ENCODE measurements at regions not wholly inside any gene's neighbourhood (a gene's known extent, or its start where the extent isn't known, plus 50 kb on each side); places are given as distances from the start of the nearest gene placed in this dataset.
A peak's percentile ranks its signal among the peaks of the same experiment; 100 is the strongest.

DNA sequence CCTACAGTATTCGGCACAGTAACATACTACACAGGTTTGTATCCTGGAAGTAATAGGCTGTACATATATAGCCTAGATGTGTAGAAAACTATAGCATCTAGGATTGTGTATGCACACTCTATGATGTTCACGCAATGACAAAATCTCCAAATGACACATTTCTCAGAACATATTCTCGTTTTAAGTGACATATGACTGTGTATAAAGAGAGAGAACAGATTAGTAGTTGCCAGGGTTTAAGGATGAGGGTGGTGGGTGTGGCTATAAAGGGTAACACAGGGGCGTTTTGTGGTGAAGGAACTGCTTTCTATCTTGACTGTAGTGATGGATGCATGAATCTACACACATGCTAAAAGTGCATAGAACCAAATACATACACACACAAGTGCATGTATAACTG lies 101.2 kb downstream of the ARL4A start:
- H3K4me3 ChIP-seq, result no peak overlapping the region
- WGBS, 10 experiments, result 30 to 100% (median 67%) methylated on average over 1 to 4 of the region's 4 CpGs; no CpG with 5 or more reads in 1 of the 10 experiments
- ATAC-seq (replicated peaks in 6 of 8), result no peak
- H3K4me1 ChIP-seq (replicated peaks in 1 of 2), result no peaks in the 10 kb centered on the region
- H3K27ac ChIP-seq, result no peak overlapping the region
- in situ Hi-C loops (cut with MboI; ENCODE audit: low pct_unique_long_range_greater_than_20kb in 2 of 9, low sequenced_read_pairs in 9 of 9, unreplicated experiment in 9 of 9), result no loop called here

- in situ Hi-C loops (cut with MboI; ENCODE audit: low pct_unique_long_range_greater_than_20kb in 2 of 9, low sequenced_read_pairs in 9 of 9, unreplicated experiment in 9 of 9), result no loop called here
- Histone ChIP-seq H3K4me1 (replicated peaks in 1 of 2) (peaks cover 0 to 3% of the 10 kb centered on the region in 2 donors), H3K4me3 (no peak overlapping the region), H3K27ac (no peak overlapping the region)
- ATAC-seq (replicated peaks in 6 of 8), result no peak
- WGBS, 10 experiments, result 80 to 100% (median 94%) methylated on average over 1 to 3 of the region's 3 CpGs; no CpG with 5 or more reads in 3 of the 10 experiments
These were observed 107.4 kb downstream of the ARL4A start for GRCh38 chr7:12794722-12795302.

- H3K4me1 ChIP-seq (replicated peaks in 1 of 2), result peaks cover 0 to 3% of the 10 kb centered on the region in 2 donors
- no peak overlapping the region for H3K4me3 ChIP-seq
- in situ Hi-C loops (cut with MboI; ENCODE audit: low pct_unique_long_range_greater_than_20kb in 2 of 9, low sequenced_read_pairs in 9 of 9, unreplicated experiment in 9 of 9), result no loop called here
- H3K27ac ChIP-seq, result no peak overlapping the region
- ATAC-seq (replicated peaks in 6 of 8), result peak in 1 of 8 experiments; percentile 49
- WGBS, 10 experiments, result 40 to 80% (median 60%) methylated on average over 1 to 2 of the region's 4 CpGs; no CpG with 5 or more reads in 1 of the 10 experiments
These were observed 109.1 kb downstream of the ARL4A start for GRCh38 chr7:12796397-12797127.

DNA sequence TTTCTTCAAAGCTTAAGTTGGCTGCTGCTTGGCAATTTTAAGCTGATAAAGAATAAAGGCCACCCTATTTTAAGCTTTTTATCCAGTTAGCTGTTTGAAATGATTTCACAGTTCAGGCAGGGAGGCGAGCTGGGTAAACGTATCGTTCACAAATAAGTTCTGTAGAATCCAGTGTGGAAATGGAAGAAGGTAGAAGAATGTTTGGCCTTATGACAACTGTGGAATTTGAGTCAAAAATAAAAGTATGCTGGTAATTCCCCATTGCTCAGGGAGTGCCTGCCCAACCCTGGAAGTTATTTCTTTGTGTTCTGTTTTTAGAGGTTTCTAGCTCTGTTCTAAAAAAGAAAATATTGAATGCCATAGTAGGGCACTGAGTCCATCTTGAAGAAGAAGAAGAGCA lies 113.1 kb downstream of the ARL4A start:
- WGBS, 10 experiments, result 93 to 100% (median 98%) methylated on average over 1 to 3 of the region's 3 CpGs; no CpG with 5 or more reads in 2 of the 10 experiments
- in situ Hi-C loops (cut with MboI; ENCODE audit: low pct_unique_long_range_greater_than_20kb in 2 of 9, low sequenced_read_pairs in 9 of 9, unreplicated experiment in 9 of 9), result no loop called here
- Histone ChIP-seq H3K4me3 (no peak overlapping the region), H3K27ac (no peak overlapping the region), H3K4me1 (replicated peaks in 1 of 2) (peaks cover 3 to 5% of the 10 kb centered on the region in 2 donors)
- ATAC-seq (replicated peaks in 6 of 8), result no peak

- no peak for ATAC-seq (replicated peaks in 6 of 8)
- in situ Hi-C loops (cut with MboI; ENCODE audit: low pct_unique_long_range_greater_than_20kb in 2 of 9, low sequenced_read_pairs in 9 of 9, unreplicated experiment in 9 of 9), result no loop called here
- H3K4me1 ChIP-seq (replicated peaks in 1 of 2), result peaks cover 7 to 11% of the 10 kb centered on the region in 2 donors
- H3K4me3 ChIP-seq, result no peak overlapping the region
- no peak overlapping the region for H3K27ac ChIP-seq
- WGBS, 10 experiments, result 40 to 93% (median 85%) methylated on average over 1 to 4 of the region's 4 CpGs; no CpG with 5 or more reads in 4 of the 10 experiments
These were observed 113.7 kb downstream of the ARL4A start for GRCh38 chr7:12801107-12801506.

- Histone ChIP-seq H3K27ac (no peak overlapping the region), H3K4me3 (no peak overlapping the region), H3K4me1 (replicated peaks in 1 of 2) (peaks cover 7 to 11% of the 10 kb centered on the region in 2 donors)
- 57 to 100% (median 100%) methylated on average over 1 to 2 of the region's 2 CpGs; no CpG with 5 or more reads in 5 of the 10 experiments for WGBS, 10 experiments
- no peak for ATAC-seq (replicated peaks in 6 of 8)
- in situ Hi-C loops (cut with MboI; ENCODE audit: low pct_unique_long_range_greater_than_20kb in 2 of 9, low sequenced_read_pairs in 9 of 9, unreplicated experiment in 9 of 9), result no loop called here
These were observed 114.6 kb downstream of the ARL4A start for GRCh38 chr7:12802070-12802469.

DNA sequence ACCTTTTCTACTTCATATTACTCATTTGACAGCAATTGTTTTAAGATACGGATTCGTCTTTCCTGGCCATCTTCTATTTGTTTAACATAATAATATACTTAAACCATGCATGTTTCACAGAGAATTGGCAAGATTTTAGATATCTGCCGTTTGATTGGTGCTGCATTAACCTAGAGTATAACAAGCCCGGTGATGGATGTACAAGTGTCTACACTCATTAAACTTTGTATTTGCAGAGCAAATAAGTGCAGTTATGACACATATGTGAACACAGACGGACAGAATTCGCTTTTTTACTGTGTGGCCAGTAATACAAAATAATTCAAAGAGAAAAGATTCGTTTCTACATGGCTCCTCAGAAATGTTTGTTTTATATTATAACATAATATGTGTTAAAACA lies 116.1 kb downstream of the ARL4A start:
- in situ Hi-C loops (cut with MboI; ENCODE audit: low pct_unique_long_range_greater_than_20kb in 2 of 9, low sequenced_read_pairs in 9 of 9, unreplicated experiment in 9 of 9), result no loop called here
- Histone ChIP-seq H3K4me3 (no peak overlapping the region), H3K27ac (no peak overlapping the region), H3K4me1 (replicated peaks in 1 of 2) (peaks cover 4 to 11% of the 10 kb centered on the region in 2 donors)
- WGBS, 10 experiments, result 53 to 100% (median 84%) methylated on average over 1 to 7 of the region's 7 CpGs
- ATAC-seq (replicated peaks in 6 of 8), result no peak

DNA sequence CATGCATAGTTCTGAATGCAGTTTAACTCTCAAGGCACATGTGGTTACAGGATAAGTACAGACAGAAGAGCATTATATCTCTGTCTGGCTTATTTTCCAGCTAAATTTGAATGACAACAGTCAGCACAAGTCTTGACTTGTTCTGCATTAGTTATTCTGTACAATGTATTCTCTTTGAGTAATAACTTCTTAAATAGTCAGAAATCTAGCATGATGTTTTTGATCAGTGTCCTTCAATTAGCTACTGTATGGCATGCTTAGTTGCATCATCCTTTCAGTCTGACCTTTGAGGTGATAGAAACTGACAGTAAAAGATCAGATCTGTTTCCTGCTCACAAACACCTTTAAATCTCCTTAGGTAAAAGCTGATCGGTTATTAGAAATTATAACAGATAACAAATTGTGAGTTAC lies 118.1 kb downstream of the ARL4A start:
- Histone ChIP-seq H3K27ac (no peak overlapping the region), H3K4me3 (no peak overlapping the region), H3K4me1 (replicated peaks in 1 of 2) (peaks cover 4 to 11% of the 10 kb centered on the region in 2 donors)
- in situ Hi-C loops (cut with MboI; ENCODE audit: low pct_unique_long_range_greater_than_20kb in 2 of 9, low sequenced_read_pairs in 9 of 9, unreplicated experiment in 9 of 9), result no loop called here
- peak in 3 of 8 experiments; percentile 27 to 31 (median 29) for ATAC-seq (replicated peaks in 6 of 8)
- 13 to 100% (median 85%) methylated on average over 1 of the region's 1 CpG; no CpG with 5 or more reads in 2 of the 10 experiments for WGBS, 10 experiments

DNA sequence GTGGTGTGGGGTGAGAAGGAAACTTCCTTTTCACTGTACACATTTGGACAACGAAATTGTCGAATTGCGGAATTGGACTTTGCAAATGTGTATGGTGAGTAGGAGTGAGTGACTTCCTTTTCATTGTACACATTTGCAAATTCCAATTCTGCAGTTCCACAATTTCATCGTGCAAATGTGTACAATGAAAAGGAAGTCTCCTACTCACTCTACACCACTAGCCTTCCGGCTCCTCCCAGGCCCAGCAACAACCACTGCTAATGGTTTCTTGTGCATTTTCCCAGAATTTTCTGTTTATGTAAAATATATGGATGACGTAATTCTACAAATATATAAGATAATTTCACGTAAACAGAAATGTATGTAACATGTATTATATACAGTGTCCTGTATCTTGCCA lies 118.5 kb downstream of the ARL4A start:
- 3 to 90% (median 70%) methylated on average over 2 to 7 of the region's 7 CpGs for WGBS, 10 experiments
- no peak overlapping the region for H3K4me3 ChIP-seq
- in situ Hi-C loops (cut with MboI; ENCODE audit: low pct_unique_long_range_greater_than_20kb in 2 of 9, low sequenced_read_pairs in 9 of 9, unreplicated experiment in 9 of 9), result no loop called here
- peaks cover 4 to 11% of the 10 kb centered on the region in 2 donors for H3K4me1 ChIP-seq (replicated peaks in 1 of 2)
- ATAC-seq (replicated peaks in 6 of 8), result peak in 2 of 8 experiments; percentile 13 to 36
- no peak overlapping the region for H3K27ac ChIP-seq

GRCh38 chr7:12809476-12809875 lies 122.0 kb downstream of the ARL4A start:
- WGBS, 10 experiments, result 0 to 59% (median 31%) methylated on average over 1 to 5 of the region's 5 CpGs; no CpG with 5 or more reads in 2 of the 10 experiments
- H3K27ac ChIP-seq, result no peak overlapping the region
- in situ Hi-C loops (cut with MboI; ENCODE audit: low pct_unique_long_range_greater_than_20kb in 2 of 9, low sequenced_read_pairs in 9 of 9, unreplicated experiment in 9 of 9), result no loop called here

DNA sequence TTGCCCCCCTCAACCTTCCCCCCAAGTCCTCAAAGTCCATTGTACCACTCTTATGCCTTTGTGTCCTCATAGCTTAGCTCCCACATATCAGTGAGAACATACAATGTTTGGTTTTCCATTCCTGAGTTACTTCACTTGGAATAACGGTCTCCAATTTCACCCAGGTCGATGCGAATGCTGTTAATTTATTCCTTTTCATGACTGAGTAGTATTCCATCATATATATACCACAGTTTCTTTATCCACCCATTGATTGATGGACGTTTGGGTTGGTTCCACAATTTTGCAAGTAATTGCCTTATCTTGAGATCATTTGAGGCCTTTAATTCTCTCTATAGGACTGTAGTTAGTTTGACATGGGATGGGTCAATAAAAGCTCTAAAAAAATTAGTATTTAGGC lies 124.7 kb downstream of the ARL4A start:
- H3K4me3 ChIP-seq, result no peak overlapping the region
- no peaks in the 10 kb centered on the region for H3K4me1 ChIP-seq (replicated peaks in 1 of 2)
- no peak overlapping the region for H3K27ac ChIP-seq
- 17 to 90% (median 65%) methylated on average over 1 to 4 of the region's 4 CpGs; no CpG with 5 or more reads in 1 of the 10 experiments for WGBS, 10 experiments
- in situ Hi-C loops (cut with MboI; ENCODE audit: low pct_unique_long_range_greater_than_20kb in 2 of 9, low sequenced_read_pairs in 9 of 9, unreplicated experiment in 9 of 9), result no loop called here
- ATAC-seq (replicated peaks in 6 of 8), result no peak

More at GRCh38 chr7:12809476-12809875, 122.0 kb downstream of the ARL4A start:
- ATAC-seq (replicated peaks in 6 of 8), result peak in 2 of 8 experiments; percentile 25 to 50
- H3K4me3 ChIP-seq, result no peak overlapping the region
- H3K4me1 ChIP-seq (replicated peaks in 1 of 2), result peaks cover 4 to 11% of the 10 kb centered on the region in 2 donors

- H3K4me3 ChIP-seq, result no peak overlapping the region
- WGBS, 10 experiments, result 38 to 100% (median 87%) methylated on average over 1 to 2 of the region's 2 CpGs; no CpG with 5 or more reads in 4 of the 10 experiments
- in situ Hi-C loops (cut with MboI; ENCODE audit: low pct_unique_long_range_greater_than_20kb in 2 of 9, low sequenced_read_pairs in 9 of 9, unreplicated experiment in 9 of 9), result no loop called here
- H3K27ac ChIP-seq, result no peak overlapping the region
- ATAC-seq (replicated peaks in 6 of 8), result no peak
- no peaks in the 10 kb centered on the region for H3K4me1 ChIP-seq (replicated peaks in 1 of 2)
These were observed 126.7 kb downstream of the ARL4A start for GRCh38 chr7:12814107-12814506.

GRCh38 chr7:12814828-12815227 lies 127.4 kb downstream of the ARL4A start:
- Histone ChIP-seq H3K27ac (no peak overlapping the region), H3K4me3 (no peak overlapping the region), H3K4me1 (replicated peaks in 1 of 2) (no peaks in the 10 kb centered on the region)
- in situ Hi-C loops (cut with MboI; ENCODE audit: low pct_unique_long_range_greater_than_20kb in 2 of 9, low sequenced_read_pairs in 9 of 9, unreplicated experiment in 9 of 9), result no loop called here
- ATAC-seq (replicated peaks in 6 of 8), result no peak

Measured in motor neuron (in vitro differentiated cells).